HFF-Myc (cell line): ENCODE measurements at regions not wholly inside any gene's neighbourhood (a gene's known extent, or its start where the extent isn't known, plus 50 kb on each side); places are given as distances from the start of the nearest gene placed in this dataset.
"Not testable (repeated sequence)": the region's sequence is repeated elsewhere in the genome, so short reads cannot be mapped to it uniquely, and the experiment has no call there.

Experiments used
- DNase-seq: peaks from one replicate; pipeline ENCODE4 v3.0.0-alpha.2; 2011; ENCODE audit warnings: low read depth; ENCODE audit errors: extremely low read depth
- H3K4me3 ChIP-seq: replicated peaks from 2 replicates; pipeline ENCODE4 v1.5.1; 2011; ENCODE audit warnings: low read depth, mild to moderate bottlenecking, control low read depth, low read length
- CTCF ChIP-seq: IDR thresholded peaks from 2 replicates; pipeline ENCODE4 v1.5.1; 2012; ENCODE audit warnings: mild to moderate bottlenecking, low read depth, low read length, control low read depth; ENCODE audit errors: missing control alignments

- TF ChIP-seq CTCF, result no peak
- DNase-seq, result no peak
- no peak overlapping the region for H3K4me3 ChIP-seq
Observed at GRCh38 chr3:130828948-130829947, 64.6 kb upstream of the ATP2C1 start.

- no peak for TF ChIP-seq CTCF
- no peak overlapping the region for H3K4me3 ChIP-seq
- DNase-seq, result no peak
Observed at GRCh38 chr3:130831719-130832400, 62.0 kb upstream of the ATP2C1 start.

- not testable (repeated sequence) for DNase-seq, H3K4me3 ChIP-seq
Observed at GRCh38 chr3:130832401-130832746, 61.5 kb upstream of the ATP2C1 start.

- DNase-seq, result no peak
- no peak for TF ChIP-seq CTCF
Observed at GRCh38 chr3:130834476-130834875, 59.4 kb upstream of the ATP2C1 start.

GRCh38 chr3:130835483-130835882 lies 58.4 kb upstream of the ATP2C1 start:
- no peak for TF ChIP-seq CTCF

More at GRCh38 chr3:130834476-130834875, 59.4 kb upstream of the ATP2C1 start:
- no peak overlapping the region for H3K4me3 ChIP-seq

GRCh38 chr3:130838898-130839600 lies 54.8 kb upstream of the ATP2C1 start:
- no peak overlapping the region for H3K4me3 ChIP-seq
- no peak for DNase-seq
- no peak for TF ChIP-seq CTCF

More at GRCh38 chr3:130835483-130835882, 58.4 kb upstream of the ATP2C1 start:
- DNase-seq, result no peak
- H3K4me3 ChIP-seq, result no peak overlapping the region

GRCh38 chr3:130839813-130840212 lies 54.1 kb upstream of the ATP2C1 start:
- no peak for DNase-seq
- H3K4me3 ChIP-seq, result no peak overlapping the region
- no peak for TF ChIP-seq CTCF
